ENCODE measurements at regions not wholly inside any gene's neighbourhood (a gene's known extent, or its start where the extent isn't known, plus 50 kb on each side); places are given as distances from the start of the nearest gene placed in this dataset.

- no peak overlapping the region for H3K4me3 ChIP-seq (ENCODE audit: low read depth, low read length)
- H3K9me3 ChIP-seq (ENCODE audit: control insufficient read depth, insufficient read depth, low read depth, low read length) = no peaks in the 10 kb centered on the region
- no peaks in the 10 kb centered on the region for H3K36me3 ChIP-seq (ENCODE audit: control insufficient read depth in 2 of 2, insufficient read depth in 1 of 2, low read length in 2 of 2)
- no peak overlapping the region for H3K27ac ChIP-seq (ENCODE audit: extremely low read depth, low read depth, low read length)
- CTCF ChIA-PET = no interaction called here
- no peaks in the 10 kb centered on the region for H3K4me1 ChIP-seq (ENCODE audit: control insufficient read depth, insufficient read depth, low read length)
- no peak for TF ChIP-seq ZBTB49 (tag by site-specific recombination; IDR thresholded peaks at IDR 0.05; ENCODE audit: low read depth)
- TF ChIP-seq ZNF426 (tag by site-specific recombination; IDR thresholded peaks at IDR 0.05) = no peak
- no peak for TF ChIP-seq PRDM1 (tag by site-specific recombination; IDR thresholded peaks at IDR 0.05)
- no peak for TF ChIP-seq ZNF785 (tag by site-specific recombination; IDR thresholded peaks at IDR 0.05)
- TF ChIP-seq PRDM10 (tag by site-specific recombination; IDR thresholded peaks at IDR 0.05) = no peak
- POLR2A ChIA-PET = no interaction called here
Measured at GRCh38 chr7:21175714-21176113, 252.2 kb upstream of the SP4 start.

GRCh38 chr7:21184942-21185652 is 242.8 kb upstream of the SP4 start:
- ChIA-PET POLR2A (no interaction called here), CTCF (no interaction called here)
- H3K9me3 ChIP-seq (ENCODE audit: control insufficient read depth, insufficient read depth, low read depth, low read length) = no peaks in the 10 kb centered on the region
- H3K4me3 ChIP-seq (ENCODE audit: low read depth, low read length) = no peak overlapping the region
- H3K27ac ChIP-seq (ENCODE audit: extremely low read depth, low read depth, low read length) = no peak overlapping the region
- H3K4me1 ChIP-seq (ENCODE audit: control insufficient read depth, insufficient read depth, low read length) = no peaks in the 10 kb centered on the region
- H3K36me3 ChIP-seq (ENCODE audit: control insufficient read depth in 2 of 2, insufficient read depth in 1 of 2, low read length in 2 of 2) = no peaks in the 10 kb centered on the region
- TF ChIP-seq ZSCAN16 (tag by site-specific recombination; IDR thresholded peaks at IDR 0.05) (no peak), ZNF610 (tag by site-specific recombination; IDR thresholded peaks at IDR 0.05; ENCODE audit: borderline replicate concordance) (no peak), REPIN1 (tag by site-specific recombination; IDR thresholded peaks at IDR 0.05; ENCODE audit: low read depth) (no peak), ZNF423 (tag by site-specific recombination; IDR thresholded peaks at IDR 0.05) (no peak), ZNF629 (tag by site-specific recombination; IDR thresholded peaks at IDR 0.05) (no peak)

- no peaks in the 10 kb centered on the region for H3K4me1 ChIP-seq (ENCODE audit: control insufficient read depth, insufficient read depth, low read length)
- no peaks in the 10 kb centered on the region for H3K9me3 ChIP-seq (ENCODE audit: control insufficient read depth, insufficient read depth, low read depth, low read length)
- ChIA-PET CTCF (no interaction called here), POLR2A (no interaction called here)
- H3K27ac ChIP-seq (ENCODE audit: extremely low read depth, low read depth, low read length) = no peak overlapping the region
- H3K36me3 ChIP-seq (ENCODE audit: control insufficient read depth in 2 of 2, insufficient read depth in 1 of 2, low read length in 2 of 2) = no peaks in the 10 kb centered on the region
- no peak for TF ChIP-seq ZBTB20 (tag by site-specific recombination; IDR thresholded peaks at IDR 0.05)
- no peak for TF ChIP-seq ZBTB44 (tag by site-specific recombination; IDR thresholded peaks at IDR 0.05)
- TF ChIP-seq ZNF677 (tag by site-specific recombination; IDR thresholded peaks at IDR 0.05) = no peak
- no peak for TF ChIP-seq HIC1 (tag by site-specific recombination; IDR thresholded peaks at IDR 0.05)
- TF ChIP-seq IKZF3 (tag by site-specific recombination; IDR thresholded peaks at IDR 0.05) = no peak
- TF ChIP-seq ZNF555 (tag by site-specific recombination; conservative IDR thresholded peaks at IDR 0.05) = no peak
- no peak for TF ChIP-seq ZNF394 (tag by site-specific recombination; IDR thresholded peaks at IDR 0.05; ENCODE audit: borderline replicate concordance)
- TF ChIP-seq ZNF37A (tag by site-specific recombination; IDR thresholded peaks at IDR 0.05) = no peak
- no peak for TF ChIP-seq ZNF561 (tag by site-specific recombination; IDR thresholded peaks at IDR 0.05; ENCODE audit: borderline replicate concordance)
- no peak for TF ChIP-seq KLF8 (tag by site-specific recombination; IDR thresholded peaks at IDR 0.05)
- TF ChIP-seq ZNF292 (tag by site-specific recombination; IDR thresholded peaks at IDR 0.05; ENCODE audit: borderline replicate concordance, low read depth) = no peak
- no peak overlapping the region for H3K4me3 ChIP-seq (ENCODE audit: low read depth, low read length)
Measured at GRCh38 chr7:21185653-21186265, 242.1 kb upstream of the SP4 start.

All from HEK293 (cell line).